ENCODE measurements at regions not wholly inside any gene's neighbourhood (a gene's known extent, or its start where the extent isn't known, plus 50 kb on each side); places are given as distances from the start of the nearest gene placed in this dataset.

DNA sequence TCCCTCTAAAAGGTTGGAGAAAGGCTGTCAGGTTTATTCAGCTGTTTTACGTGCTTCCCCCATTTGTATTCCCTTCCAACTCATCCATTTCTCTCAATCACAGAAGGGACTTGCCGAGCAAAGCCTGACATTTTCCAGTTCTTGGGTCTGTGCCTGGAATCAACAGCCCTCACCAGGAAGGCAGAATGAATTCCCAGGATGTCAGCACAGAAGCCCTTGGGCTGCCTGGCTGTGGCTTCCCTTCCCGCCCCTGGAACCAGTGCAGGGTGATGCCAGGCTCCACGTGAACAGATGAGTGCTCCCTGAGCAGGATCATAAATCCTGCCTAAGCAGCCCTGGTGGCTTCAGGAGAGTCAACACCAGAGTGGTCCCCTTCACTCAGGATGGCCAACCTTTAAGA, 86.1 kb upstream of the CD83 start:
- TF ChIP-seq, protein P1, sequence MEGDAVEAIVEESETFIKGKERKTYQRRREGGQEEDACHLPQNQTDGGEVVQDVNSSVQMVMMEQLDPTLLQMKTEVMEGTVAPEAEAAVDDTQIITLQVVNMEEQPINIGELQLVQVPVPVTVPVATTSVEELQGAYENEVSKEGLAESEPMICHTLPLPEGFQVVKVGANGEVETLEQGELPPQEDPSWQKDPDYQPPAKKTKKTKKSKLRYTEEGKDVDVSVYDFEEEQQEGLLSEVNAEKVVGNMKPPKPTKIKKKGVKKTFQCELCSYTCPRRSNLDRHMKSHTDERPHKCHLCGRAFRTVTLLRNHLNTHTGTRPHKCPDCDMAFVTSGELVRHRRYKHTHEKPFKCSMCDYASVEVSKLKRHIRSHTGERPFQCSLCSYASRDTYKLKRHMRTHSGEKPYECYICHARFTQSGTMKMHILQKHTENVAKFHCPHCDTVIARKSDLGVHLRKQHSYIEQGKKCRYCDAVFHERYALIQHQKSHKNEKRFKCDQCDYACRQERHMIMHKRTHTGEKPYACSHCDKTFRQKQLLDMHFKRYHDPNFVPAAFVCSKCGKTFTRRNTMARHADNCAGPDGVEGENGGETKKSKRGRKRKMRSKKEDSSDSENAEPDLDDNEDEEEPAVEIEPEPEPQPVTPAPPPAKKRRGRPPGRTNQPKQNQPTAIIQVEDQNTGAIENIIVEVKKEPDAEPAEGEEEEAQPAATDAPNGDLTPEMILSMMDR (IDR thresholded peaks at IDR 0.05; ENCODE audit: insufficient read depth, low read depth, low read length, missing control alignments), result no peak
- no peak overlapping the region for H3K4me3 ChIP-seq (ENCODE audit: low read depth, low read length)
- DNase-seq (ENCODE audit: low read depth), result no peak

DNA sequence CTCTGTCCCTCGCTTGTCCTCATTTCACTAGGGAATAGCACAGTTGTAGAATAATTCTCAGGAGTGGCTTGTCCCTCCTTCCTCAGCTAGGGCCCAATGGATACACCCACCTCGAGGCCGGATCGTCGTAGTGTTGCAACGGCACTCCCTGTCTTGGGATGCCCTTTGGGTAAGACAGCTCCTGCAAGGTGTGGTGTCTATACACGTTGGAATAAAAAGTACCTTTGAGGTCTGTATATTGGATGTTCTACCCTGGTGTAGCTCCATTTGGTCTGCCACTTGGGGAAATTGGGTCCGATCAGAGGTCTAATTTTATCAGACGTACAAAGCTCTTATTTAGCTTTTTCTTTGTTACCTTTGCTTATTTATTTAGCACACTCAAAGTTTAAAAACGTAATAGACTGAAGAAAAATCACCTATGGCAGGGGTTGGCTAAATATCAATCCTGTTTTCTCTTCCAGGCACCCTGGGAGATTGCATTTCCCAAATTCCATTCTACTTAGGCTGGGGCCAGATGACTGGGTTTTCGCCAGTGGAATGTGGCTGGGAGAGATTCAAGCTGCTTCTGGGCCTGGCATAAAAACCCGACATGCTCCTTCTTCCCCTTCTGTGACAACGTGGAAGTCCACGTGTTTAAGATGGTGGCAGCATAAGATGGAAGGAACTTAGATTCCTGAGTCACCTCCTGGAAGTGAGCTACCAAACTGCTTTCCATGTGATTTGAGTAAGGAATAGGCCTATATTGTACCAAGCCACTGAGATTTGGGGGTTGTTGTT, 82.3 kb upstream of the CD83 start:
- TF ChIP-seq, protein P1 (IDR thresholded peaks at IDR 0.05; ENCODE audit: insufficient read depth, low read depth, low read length, missing control alignments), result no peak
- no peak overlapping the region for H3K4me3 ChIP-seq (ENCODE audit: low read depth, low read length)
- DNase-seq (ENCODE audit: low read depth), result no peak

DNA sequence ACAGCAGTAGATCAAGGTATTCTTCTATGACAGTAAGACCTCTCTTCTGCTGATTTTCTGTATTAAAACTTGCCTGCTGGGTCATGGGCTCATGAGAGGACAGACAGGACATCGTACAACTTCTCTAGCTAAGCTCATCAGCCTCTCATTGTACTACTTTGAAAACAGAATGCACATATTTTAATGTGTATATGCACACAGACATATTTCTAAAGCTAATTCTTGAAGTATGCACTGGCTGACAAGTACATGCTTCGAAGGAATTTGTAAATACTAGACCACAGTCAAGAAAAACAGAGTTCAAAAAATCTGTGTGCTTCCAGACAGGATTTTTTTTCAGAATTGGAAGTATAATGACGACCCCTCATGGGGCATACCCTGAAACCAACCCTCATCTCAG, 81.7 kb upstream of the CD83 start:
- H3K4me3 ChIP-seq (ENCODE audit: low read depth, low read length), result no peak overlapping the region
- TF ChIP-seq, protein P1 (IDR thresholded peaks at IDR 0.05; ENCODE audit: insufficient read depth, low read depth, low read length, missing control alignments), result no peak
- DNase-seq (ENCODE audit: low read depth), result no peak

GRCh38 chr6:14036911-14037310, 80.7 kb upstream of the CD83 start:
- TF ChIP-seq, protein P1 (IDR thresholded peaks at IDR 0.05; ENCODE audit: insufficient read depth, low read depth, low read length, missing control alignments), result no peak
- DNase-seq (ENCODE audit: low read depth), result no peak
- no peak overlapping the region for H3K4me3 ChIP-seq (ENCODE audit: low read depth, low read length)

DNA sequence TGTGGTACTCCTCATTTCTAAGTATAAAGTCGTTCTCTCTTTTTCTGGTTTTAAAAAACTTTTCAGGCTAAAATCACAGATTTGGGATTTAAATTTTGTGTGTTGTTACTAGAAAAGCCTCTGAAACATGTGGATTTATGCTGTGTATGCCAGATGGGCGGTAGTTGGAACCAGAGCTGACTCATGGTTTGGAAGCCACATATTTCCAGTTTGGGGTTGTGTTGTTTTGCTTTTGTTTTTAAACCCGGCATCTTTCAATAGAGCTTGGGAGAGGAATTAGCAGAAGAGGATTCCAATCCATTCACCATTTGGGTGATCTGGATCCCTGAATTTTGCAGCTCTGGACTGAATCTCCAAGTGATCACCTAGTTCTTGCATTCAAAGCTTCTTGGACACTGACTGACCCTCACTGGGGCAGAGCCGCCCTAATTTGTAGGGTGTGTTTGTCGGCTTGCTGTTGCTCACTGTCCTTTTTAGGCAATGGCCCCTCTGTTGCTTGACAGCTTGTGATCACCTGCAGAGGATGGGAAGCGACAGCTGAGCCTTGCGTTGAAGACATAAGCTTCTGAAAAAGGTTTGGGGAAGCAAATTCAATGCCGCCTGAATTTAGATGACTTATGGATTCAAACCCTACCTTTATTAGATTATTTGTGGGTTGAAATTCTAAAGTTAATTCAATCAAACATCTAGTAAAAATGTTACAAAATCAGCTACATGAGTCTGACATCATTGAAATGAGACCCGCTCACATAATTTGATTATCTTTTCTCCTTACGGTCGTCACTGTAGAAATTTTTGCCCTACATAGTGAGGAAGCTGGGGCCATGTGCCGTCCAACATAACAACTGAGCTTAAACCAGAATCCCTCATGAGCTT, 79.9 kb upstream of the CD83 start:
- TF ChIP-seq, protein P1 (IDR thresholded peaks at IDR 0.05; ENCODE audit: insufficient read depth, low read depth, low read length, missing control alignments), result no peak
- DNase-seq (ENCODE audit: low read depth), result no peak
- H3K4me3 ChIP-seq (ENCODE audit: low read depth, low read length), result no peak overlapping the region

GRCh38 chr6:14038467-14039437, 78.8 kb upstream of the CD83 start:
- H3K4me3 ChIP-seq (ENCODE audit: low read depth, low read length), result no peak overlapping the region
- no peak for DNase-seq (ENCODE audit: low read depth)
- TF ChIP-seq, protein P1 (IDR thresholded peaks at IDR 0.05; ENCODE audit: insufficient read depth, low read depth, low read length, missing control alignments), result no peak
